Stomach (tissue), 4 donors: ENCODE measurements at regions not wholly inside any gene's neighbourhood (a gene's known extent, or its start where the extent isn't known, plus 50 kb on each side); places are given as distances from the start of the nearest gene placed in this dataset.

Source experiments
- CTCF ChIP-seq, 7 experiments: fragments of 450-650 bp in 4 of 7; fragments of 200-600 bp in 3 of 7; sonication (generic) in 3 of 7; IDR thresholded peaks; one replicate each; pipeline ENCODE4 v1.5.1; 2016 to 2019; ENCODE audit warnings: antibody characterized with exemption in 7 of 7, control low read depth in 2 of 7, mild to moderate bottlenecking in 1 of 7
- EP300 ChIP-seq: sonication (generic); formaldehyde crosslinking; IDR thresholded peaks from one replicate; pipeline ENCODE4 v1.6.1; 2017; ENCODE audit warnings: antibody characterized with exemption
- POLR2A ChIP-seq, 4 donors: fragments of 450-650 bp; IDR thresholded peaks; one replicate each; pipeline ENCODE4 v1.6.1; 2016; ENCODE audit warnings: antibody characterized with exemption in 4 of 4, control low read depth in 2 of 4, mild to moderate bottlenecking in 1 of 4, moderate library complexity in 1 of 4
- POLR2AphosphoS5 ChIP-seq, 3 donors: sonication (generic); formaldehyde crosslinking; IDR thresholded peaks; one replicate each; pipeline ENCODE4 v1.6.1; 2016; ENCODE audit warnings: antibody characterized with exemption in 3 of 3

GRCh38 chr16:9549487-9549886 is 458.0 kb downstream of the HAPSTR1 start:
- TF ChIP-seq CTCF (IDR thresholded peaks at IDR 0.05) (no peak), POLR2A (IDR thresholded peaks at IDR 0.05) (no peak), POLR2AphosphoS5 (IDR thresholded peaks at IDR 0.05) (no peak), EP300 (no peak)
